Glutamatergic neuron (in vitro differentiated cells): ENCODE measurements at regions not wholly inside any gene's neighbourhood (a gene's known extent, or its start where the extent isn't known, plus 50 kb on each side); places are given as distances from the start of the nearest gene placed in this dataset.
"Not testable (repeated sequence)": the region's sequence is repeated elsewhere in the genome, so short reads cannot be mapped to it uniquely, and the experiment has no call there.

Experiments
- DNase-seq: peaks from one replicate; pipeline ENCODE4 v3.0.0; 2022
- H3K27ac Mint-ChIP-seq: one replicate; pipeline ENCODE4 v1.8.0; 2020; ENCODE audit warnings: mild to moderate bottlenecking, mixed read lengths, inconsistent platforms; ENCODE audit not compliant: unreplicated experiment
- H3K27me3 Mint-ChIP-seq: one replicate; pipeline ENCODE4 v1.8.0; 2020; ENCODE audit warnings: mild to moderate bottlenecking, moderate library complexity, mixed read lengths, inconsistent platforms; ENCODE audit not compliant: unreplicated experiment
- H3K36me3 Mint-ChIP-seq: one replicate; pipeline ENCODE4 v1.8.0; 2020; ENCODE audit warnings: mild to moderate bottlenecking, mixed read lengths, inconsistent platforms; ENCODE audit not compliant: unreplicated experiment
- H3K4me1 Mint-ChIP-seq: one replicate; pipeline ENCODE4 v1.8.0; 2020; ENCODE audit warnings: mild to moderate bottlenecking, low read depth, mixed read lengths, inconsistent platforms; ENCODE audit not compliant: unreplicated experiment
- H3K4me3 Mint-ChIP-seq: one replicate; pipeline ENCODE4 v1.8.0; 2020; ENCODE audit warnings: mild to moderate bottlenecking, mixed read lengths, inconsistent platforms; ENCODE audit not compliant: unreplicated experiment
- H3K9me3 Mint-ChIP-seq: one replicate; pipeline ENCODE4 v1.8.0; 2020; ENCODE audit warnings: mild to moderate bottlenecking, moderate library complexity, mixed read lengths, inconsistent platforms; ENCODE audit not compliant: unreplicated experiment
- TF ChIP-seq, protein P1 (sequence below): fragments of 200-600 bp; sonication (generic); IDR thresholded peaks from one replicate; pipeline ENCODE4 v1.5.0; 2021; ENCODE audit not compliant: partially characterized antibody, unreplicated experiment

DNA sequence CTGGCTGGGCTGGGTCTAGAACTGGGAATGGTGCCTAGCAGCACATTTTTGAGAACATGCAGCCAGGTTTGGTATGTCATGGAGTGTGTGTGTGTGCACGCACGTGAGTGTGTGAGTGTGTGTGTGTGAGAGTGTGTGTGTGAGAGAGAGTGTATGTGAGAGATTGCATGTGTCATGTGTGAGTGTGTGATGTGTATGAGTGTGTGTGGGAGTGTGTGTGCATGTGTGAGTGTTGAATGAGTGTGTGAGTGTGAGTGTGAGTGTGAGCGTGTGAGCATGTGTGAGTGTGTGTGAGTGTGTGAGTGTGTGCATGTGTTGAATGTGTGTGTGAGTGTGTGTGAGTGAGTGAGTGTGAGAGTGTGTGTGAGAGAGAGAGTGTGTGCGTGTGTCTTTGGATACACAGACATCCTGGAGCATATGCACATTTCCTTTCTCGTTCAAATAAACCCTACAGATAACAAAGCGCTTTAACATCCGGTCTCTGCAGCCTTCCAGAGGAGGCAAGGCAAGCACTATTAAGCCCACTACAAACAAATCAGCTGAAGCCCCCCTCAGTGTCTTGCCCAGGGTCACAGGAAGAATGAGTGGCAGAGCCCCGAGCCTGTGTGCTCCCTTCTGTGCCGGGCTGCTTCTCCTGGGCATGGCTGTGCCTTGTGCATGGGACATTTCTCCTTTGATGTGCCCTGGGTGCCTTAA lies 108.7 kb upstream of the ETV6 start:
- Mint-ChIP-seq H3K4me3 (no peak overlapping the region), H3K9me3 (peaks cover 2% of the 10 kb centered on the region), H3K27ac (no peak overlapping the region), H3K4me1 (peaks cover 3% of the 10 kb centered on the region), H3K27me3 (peaks cover 2% of the 10 kb centered on the region), H3K36me3 (no peaks in the 10 kb centered on the region)
- DNase-seq: no peak
- TF ChIP-seq, protein P1, sequence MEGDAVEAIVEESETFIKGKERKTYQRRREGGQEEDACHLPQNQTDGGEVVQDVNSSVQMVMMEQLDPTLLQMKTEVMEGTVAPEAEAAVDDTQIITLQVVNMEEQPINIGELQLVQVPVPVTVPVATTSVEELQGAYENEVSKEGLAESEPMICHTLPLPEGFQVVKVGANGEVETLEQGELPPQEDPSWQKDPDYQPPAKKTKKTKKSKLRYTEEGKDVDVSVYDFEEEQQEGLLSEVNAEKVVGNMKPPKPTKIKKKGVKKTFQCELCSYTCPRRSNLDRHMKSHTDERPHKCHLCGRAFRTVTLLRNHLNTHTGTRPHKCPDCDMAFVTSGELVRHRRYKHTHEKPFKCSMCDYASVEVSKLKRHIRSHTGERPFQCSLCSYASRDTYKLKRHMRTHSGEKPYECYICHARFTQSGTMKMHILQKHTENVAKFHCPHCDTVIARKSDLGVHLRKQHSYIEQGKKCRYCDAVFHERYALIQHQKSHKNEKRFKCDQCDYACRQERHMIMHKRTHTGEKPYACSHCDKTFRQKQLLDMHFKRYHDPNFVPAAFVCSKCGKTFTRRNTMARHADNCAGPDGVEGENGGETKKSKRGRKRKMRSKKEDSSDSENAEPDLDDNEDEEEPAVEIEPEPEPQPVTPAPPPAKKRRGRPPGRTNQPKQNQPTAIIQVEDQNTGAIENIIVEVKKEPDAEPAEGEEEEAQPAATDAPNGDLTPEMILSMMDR: no peak

DNA sequence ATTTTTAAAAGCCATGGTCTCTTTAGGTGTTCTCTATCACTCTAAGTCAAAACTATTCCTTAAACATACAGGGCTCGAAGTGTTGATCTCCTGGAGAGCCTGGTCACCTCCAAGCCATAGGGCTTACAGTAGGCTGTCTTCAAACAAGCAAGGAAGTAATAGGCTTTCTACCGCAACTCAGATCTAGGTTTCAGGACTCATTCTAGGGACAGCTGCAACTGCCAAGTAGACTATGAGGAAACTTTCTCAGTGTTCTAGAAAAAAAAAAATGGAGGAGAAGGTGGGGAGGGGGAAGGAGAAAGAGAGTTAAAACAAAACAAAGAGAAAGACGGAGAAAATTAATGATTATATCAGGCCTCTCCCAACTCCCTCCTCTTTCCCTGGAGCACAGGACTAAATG lies 106.9 kb upstream of the ETV6 start:
- peaks cover 2% of the 10 kb centered on the region for H3K27me3 Mint-ChIP-seq
- no peak overlapping the region for H3K27ac Mint-ChIP-seq
- H3K4me1 Mint-ChIP-seq: peaks cover 3% of the 10 kb centered on the region
- H3K9me3 Mint-ChIP-seq: no peaks in the 10 kb centered on the region
- H3K36me3 Mint-ChIP-seq: no peaks in the 10 kb centered on the region
- TF ChIP-seq, protein P1: no peak
- no peak overlapping the region for H3K4me3 Mint-ChIP-seq
- DNase-seq: no peak

DNA sequence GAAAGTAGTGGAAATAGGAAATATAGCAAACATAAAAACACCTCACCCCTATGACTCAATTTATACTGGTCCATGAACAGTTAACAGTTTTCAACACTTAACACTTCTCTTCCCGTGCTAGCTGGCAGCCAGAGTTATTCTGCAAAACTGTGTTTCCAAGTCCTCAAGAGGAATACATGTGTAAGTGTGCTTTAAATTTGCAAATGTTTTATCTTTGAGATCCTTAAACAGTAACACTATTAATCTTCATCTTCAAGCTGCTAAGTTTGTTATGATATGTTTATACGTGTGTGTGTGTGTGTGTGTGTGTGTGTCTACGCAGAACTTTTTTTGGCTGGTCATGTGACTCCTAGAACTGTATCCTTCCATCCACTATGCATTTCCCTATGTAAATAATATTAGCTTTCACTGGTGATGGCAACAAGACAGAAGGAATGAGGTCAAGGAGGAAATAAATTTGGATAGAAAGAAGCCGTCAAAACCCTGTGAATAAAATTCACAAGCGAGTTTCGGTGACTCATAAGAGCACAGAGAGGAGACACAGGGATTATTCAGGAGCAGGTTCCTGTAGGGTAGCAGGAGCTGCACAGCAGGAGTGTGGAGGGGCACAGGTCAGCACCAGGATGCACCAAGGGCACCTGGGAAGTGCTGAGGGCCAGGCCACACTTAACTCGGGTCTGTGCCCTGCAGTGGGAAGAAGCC lies 105.9 kb upstream of the ETV6 start:
- H3K27me3 Mint-ChIP-seq: peaks cover 2% of the 10 kb centered on the region
- DNase-seq: no peak
- peaks cover 3% of the 10 kb centered on the region for H3K4me1 Mint-ChIP-seq
- peaks cover 2% of the 10 kb centered on the region for H3K9me3 Mint-ChIP-seq
- TF ChIP-seq, protein P1: no peak
- H3K27ac Mint-ChIP-seq: no peak overlapping the region
- no peaks in the 10 kb centered on the region for H3K36me3 Mint-ChIP-seq
- no peak overlapping the region for H3K4me3 Mint-ChIP-seq

DNA sequence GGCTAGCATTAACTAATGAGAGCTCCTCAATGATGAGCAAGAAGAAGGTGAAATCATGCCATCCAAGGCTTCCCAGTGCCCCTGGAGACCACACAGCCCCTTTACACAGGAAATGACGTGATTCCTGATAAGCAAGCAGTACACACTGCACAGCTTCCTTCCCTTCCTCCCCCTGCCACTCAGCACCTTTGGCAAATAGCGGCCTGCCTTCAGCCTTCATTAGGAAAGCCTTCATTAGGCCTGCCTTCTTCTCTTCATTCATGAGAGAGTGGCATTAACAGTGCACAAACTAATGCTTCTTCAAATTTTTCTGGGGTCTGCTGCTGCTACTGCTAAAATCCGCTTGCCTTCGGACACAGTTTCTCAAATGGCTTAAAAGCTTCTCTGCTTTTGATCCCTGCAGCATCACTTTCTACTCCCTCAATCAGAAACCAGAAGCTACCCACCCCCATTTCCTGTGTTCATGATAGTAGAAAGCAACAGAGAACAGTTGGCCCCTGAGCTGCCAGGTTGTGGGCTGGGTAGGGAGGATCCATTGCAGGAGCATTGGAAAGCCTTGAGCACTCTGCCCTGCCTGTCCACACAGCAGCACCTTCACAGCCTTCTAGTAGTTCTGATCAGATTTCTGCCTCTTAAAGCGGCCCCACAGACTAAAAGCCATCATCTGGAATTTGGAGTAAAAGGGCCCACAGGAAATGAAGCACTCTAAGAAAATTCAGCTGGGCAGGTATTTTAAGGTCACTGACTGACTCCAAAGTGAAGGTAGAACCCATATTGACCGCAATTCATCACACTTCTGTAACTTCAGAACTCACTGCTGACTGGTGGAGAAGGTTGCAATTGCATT lies 103.8 kb upstream of the ETV6 start:
- Mint-ChIP-seq H3K27me3 (no peaks in the 10 kb centered on the region), H3K36me3 (no peaks in the 10 kb centered on the region), H3K4me1 (peaks cover 3% of the 10 kb centered on the region), H3K9me3 (peaks cover 2% of the 10 kb centered on the region), H3K27ac (no peak overlapping the region), H3K4me3 (no peak overlapping the region)
- DNase-seq: no peak
- TF ChIP-seq, protein P1: no peak

DNA sequence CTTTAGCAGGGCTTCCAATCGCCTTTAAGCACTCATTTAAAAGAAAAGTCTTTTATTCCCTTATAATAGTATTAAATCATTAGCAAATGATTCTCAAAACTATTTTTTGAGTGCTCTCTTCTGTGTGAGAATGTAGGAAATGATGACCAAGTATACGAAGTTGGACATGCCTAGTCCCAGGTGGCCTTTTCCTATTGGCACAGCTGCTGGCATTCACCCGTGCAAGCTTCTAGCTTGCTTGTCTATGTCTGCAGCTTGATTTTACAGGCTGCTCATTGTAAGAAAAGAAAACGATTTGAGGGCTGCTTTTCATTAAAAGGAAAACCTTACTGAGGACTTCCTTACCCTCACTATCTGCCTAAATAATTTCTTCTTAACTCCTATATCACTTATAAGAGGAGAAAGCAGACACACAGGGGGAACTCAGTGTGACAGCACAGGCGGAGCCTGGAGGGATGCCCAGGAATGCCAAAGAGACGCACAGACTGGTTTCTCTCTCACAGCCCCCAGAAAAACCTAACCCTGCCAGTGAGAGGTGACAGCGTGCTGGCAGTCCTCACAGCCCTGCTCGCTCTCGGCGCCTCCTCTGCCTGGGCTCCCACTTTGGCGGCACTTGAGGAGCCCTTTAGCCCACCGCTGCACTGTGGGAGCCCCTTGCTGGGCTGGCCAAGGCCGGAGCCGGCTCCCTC lies 102.7 kb upstream of the ETV6 start:
- DNase-seq, H3K36me3 Mint-ChIP-seq, H3K27ac Mint-ChIP-seq, H3K27me3 Mint-ChIP-seq, H3K9me3 Mint-ChIP-seq, H3K4me3 Mint-ChIP-seq, H3K4me1 Mint-ChIP-seq: not testable (repeated sequence)

DNA sequence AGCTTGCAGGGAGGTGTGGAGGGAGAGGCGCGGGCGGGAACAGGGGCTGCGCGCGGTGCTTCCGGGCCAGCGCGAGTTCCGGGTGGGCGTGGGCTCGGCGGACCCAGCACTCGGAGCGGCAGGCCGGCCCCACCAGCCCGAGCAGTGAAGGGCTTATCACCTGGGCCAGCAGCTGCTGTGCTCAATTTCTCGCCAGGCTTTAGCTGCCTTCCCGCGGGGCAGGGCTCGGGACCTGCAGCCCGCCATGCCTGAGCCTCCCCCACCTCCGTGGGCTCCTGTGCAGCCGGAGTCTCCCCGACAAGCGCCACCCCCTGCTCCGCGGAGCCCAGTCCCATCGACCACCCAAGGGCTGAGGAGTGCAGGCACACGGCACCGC lies 102.2 kb upstream of the ETV6 start:
- not testable (repeated sequence) for H3K36me3 Mint-ChIP-seq, H3K4me1 Mint-ChIP-seq, DNase-seq, H3K9me3 Mint-ChIP-seq, H3K27ac Mint-ChIP-seq, H3K27me3 Mint-ChIP-seq, H3K4me3 Mint-ChIP-seq
